DMS53 treated with DMSO at 0.1 percent for 48 hours (cell line): ENCODE measurements at regions not wholly inside any gene's neighbourhood (a gene's known extent, or its start where the extent isn't known, plus 50 kb on each side); places are given as distances from the start of the nearest gene placed in this dataset.

Experiments used
- DNase-seq: peaks from one replicate; lab custom pipeline; 2025; ENCODE audit not compliant: unreplicated experiment; lab: John Stamatoyannopoulos, UW

DNA sequence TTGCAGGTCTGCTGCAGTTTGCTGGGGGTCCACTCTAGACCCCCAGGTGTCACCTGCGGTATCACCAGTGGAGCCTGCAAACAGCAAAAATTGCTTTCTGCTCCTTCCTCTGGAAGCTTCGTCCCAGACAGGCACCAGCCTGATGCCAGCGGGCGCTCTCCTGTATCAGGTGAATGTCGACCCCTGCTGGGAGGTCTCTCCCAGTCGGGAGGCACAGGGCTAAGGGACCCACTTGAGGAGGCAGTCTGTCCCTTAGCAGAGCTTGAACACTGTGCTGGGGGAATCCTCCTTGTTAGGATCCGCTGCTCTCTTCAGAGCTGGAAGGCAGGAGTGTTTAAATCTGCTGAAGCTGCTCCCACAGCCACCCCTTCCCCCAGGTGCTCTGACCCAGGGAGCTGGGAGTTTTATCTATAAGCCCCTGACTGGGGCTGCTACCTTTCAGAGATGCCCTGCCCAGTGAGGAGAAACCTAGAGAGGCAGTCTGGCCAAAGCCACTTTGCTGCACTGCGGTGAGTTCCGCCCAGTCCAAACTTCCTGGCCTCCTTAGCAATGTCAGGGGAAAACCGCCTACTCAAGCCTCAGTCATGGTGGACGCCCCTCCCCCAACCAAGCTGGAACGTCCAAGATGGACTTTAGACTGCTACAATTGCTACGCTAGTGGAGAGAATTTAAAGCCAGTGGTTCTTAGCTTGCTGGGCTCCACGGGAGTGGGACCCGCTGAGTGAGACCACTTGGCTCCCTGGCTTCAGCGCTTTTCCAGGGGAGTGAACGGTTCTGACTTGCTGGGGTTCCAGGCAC lies 652.5 kb downstream of the KCNJ3 start:
- no peak for DNase-seq

DNA sequence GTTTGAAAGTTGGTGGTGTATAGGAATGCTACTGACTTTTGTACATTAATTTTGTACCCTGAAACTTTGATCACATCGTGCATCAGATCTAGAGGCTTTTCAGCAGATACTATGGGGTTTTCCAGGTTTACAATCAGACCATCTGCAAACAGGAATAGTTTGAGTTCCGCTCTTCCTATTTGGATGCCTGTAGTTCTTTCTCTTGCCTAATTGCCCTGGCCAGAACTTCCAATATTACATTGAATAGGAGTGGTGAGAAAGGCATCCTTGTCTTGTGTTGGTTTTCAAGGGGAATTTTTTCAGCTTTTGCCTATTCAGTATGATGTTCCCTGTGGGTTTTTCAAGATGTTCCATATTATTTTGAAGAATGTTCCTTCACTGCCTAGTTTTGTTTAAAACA lies 633.5 kb downstream of the KCNJ3 start:
- DNase-seq: no peak

DNA sequence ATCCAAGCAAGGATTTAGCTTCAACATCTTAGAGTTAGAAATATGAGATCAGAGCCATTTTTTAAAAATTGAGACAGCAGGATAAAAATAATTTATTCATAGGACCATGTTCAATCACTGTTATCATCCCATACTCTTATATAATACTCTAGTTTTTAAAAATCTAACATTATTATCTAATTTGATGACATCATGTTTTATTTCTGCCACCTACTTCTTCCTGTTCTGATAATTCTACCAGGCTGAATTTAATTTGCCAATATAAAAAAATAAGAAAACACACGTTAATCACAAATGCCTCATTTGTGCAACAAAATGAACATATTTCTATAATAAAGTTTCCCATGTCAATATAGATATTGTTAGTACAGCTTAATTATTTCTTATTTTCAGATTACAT lies 621.7 kb downstream of the KCNJ3 start:
- DNase-seq: no peak

DNA sequence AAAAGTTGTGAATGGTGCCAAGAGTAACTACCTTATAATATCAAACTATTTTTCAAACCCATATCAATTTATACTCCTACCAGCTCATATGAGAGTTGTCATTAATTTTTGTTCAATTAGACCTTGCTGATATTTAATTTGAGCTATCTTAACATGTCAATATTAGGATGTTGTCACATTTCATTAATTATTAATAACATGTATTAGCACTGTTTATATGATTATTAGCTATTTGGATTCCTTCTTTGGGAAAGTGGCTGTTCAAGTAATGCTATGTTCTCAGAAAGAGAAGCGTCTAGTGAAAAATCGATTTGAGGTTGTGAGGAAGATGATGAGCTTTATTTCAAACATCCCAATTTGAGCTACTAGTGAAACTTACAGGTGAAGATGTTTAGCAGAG lies 620.2 kb downstream of the KCNJ3 start:
- no peak for DNase-seq

DNA sequence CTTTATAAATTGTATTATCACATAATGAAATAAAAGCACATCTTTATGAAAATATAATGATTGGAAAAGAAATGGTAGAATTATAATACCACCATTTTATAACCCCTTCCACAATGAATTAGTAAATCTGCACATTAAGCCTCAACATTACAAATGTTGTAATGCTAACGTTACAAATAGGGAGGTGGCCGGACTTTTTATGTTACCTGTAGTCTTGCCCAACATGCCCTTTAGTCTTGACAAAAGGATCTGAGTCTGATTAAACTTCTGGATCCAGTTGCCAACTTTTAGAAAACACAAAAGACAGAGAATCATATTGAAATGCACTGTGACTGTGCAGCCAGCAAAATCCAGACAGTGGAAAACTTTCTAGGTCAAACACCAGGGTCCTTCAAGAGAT lies 617.3 kb downstream of the KCNJ3 start:
- DNase-seq: no peak

DNA sequence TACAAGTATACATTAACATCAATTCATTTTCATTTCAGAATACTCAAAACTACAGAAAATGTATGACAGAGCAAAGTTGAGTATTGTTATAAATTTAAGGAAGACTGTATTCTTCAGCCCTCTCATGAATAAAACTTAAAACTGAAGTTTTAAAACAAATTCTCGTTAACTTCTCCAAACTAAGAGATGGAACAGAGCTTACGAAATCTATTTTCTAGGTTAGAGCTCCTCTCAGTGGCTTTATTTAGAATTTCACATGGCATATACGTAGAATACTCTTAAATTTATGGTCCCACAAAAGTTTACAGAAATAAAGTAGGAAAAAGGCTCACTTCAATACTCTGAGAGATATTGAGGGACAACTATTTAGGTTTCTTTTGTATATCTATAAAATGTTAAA lies 612.1 kb downstream of the KCNJ3 start:
- DNase-seq: peak; percentile 48

DNA sequence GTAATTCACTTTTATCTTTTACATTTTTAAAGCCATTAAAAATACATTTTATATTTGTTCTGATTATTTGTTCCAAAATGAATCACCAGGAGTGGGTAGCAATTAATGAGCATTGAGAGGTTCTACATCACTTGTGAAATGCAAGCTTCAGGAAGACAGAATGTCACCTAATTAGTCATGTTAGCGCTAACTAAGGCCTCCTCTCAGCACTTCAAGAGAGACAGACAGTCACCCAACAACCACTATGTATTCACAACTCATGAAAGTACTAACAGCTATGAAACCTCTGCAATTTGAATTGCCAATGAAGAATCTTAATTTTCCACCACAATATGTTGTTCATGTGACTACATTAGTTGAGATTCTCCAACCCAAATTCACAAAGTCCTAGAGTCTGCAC lies 611.0 kb downstream of the KCNJ3 start:
- peak; percentile 50 for DNase-seq

DNA sequence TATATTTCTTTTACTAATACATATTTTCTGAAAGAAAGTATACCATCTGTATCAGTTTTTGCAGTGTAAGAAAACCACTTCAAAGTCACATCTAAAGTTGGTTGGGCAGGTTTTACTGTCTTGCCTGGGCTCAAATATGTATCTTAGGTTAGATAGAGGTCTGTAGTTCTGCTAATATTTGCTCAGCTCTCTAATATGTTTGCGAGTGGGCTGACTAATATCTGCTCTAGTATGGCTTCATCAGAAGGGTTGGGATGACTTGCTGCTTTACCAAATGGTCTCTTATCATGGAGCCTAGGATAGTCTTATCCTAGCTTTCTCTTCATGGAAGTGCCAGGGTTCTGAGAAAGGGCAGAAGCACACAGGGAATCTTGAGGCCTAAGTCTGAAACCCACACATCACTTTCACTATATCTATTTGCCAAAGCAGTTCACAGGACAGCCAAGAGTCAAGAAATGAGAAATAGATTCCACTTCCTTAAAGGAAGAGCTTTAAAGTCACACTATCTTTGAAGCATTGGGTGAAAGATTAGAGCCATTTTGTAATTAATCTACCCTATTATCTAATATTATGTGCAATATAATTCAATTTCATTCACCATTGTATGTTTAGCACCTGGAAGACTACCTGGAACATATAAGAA lies 610.0 kb downstream of the KCNJ3 start:
- DNase-seq: peak; percentile 93

DNA sequence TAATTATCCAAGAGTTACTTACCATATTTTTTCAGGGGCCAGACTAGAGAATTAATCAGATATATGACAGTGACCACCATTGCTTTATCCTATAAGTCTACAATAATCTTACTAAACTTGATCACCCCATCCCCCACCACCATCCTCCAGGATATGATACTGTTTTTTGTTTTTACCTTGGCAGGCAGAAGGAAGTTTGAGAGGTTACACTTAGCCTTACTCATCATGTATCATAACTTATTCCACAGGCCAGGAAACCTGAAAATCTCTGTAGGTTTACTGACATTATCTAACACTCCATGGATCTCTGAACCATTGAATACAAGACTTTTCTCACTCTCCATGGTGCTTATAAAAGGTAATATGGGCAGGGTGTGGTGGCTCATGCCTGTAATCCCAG lies 602.7 kb downstream of the KCNJ3 start:
- no peak for DNase-seq

DNA sequence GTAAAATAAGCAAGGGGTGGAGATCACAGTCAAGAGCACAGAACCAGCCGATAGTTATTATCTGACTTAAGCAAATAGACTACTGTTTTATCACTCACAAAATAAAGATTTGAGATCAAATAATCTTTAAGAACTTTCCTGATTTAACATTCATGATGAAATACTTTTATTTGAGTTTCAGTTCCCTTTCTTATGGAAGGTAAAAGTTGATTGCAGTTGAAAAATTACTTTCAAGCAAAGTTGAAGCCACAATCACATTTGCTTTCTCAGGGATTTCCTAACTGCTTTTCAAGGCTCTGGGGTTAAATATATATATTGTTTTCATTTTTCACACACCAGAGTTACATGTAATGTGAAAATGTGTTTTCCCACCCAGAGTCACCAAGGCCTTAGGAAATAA lies 599.5 kb downstream of the KCNJ3 start:
- DNase-seq: no peak

DNA sequence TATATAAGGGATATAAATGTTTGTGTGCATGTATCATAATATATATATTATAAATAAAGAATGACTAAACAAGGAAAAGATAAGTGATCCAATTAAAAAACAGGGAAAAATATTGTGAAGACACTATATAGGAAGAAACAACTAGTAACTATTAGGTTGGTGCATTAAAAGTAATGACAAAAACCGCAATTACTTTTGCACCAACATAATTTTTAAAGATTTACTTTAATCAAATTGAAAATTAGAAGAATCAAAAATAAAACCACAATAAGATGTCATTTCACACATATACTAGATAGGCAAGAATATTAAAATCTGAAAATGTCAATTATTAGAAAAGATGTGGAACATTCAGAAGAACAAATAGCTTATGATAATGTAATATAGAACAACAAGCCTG lies 595.9 kb downstream of the KCNJ3 start:
- DNase-seq: no peak

DNA sequence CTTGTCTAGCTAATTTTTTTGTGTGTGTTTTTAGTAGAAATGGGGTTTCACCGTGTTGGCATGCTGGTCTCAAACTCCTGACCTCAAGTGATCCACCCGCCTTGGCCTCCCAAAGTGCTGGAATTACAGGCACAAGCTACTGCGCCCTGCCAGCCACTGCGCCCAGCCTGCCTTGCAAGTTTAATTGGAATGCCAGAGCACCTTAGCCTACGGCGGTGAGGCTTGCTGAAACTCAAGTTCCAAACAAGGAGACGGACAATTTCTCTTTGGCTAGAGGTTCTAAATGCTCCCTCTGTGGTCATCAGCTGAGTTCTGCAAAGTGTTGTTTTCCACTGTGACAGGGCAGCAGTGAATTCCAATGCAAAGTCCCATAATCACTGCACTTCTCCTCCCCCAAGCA lies 583.4 kb downstream of the KCNJ3 start:
- DNase-seq: no peak

DNA sequence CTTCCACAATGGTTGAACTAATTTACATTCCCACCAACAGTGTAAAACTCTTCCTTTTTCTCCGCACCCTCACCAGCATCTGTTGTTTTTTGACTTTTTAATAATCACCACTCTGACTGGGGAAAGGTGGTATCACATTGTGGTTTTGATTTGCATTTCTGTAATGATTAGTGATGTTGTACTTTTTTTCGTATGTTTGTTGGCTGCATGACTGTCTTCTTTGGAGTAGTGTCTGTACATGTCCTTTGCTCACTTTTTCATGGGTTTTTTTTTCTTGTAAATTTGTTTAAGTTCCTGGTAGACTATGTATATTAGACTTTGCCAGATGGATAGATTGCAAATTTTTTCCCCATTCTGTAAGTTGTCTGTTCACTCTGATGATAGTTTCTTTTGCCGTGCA lies 574.8 kb downstream of the KCNJ3 start:
- no peak for DNase-seq

DNA sequence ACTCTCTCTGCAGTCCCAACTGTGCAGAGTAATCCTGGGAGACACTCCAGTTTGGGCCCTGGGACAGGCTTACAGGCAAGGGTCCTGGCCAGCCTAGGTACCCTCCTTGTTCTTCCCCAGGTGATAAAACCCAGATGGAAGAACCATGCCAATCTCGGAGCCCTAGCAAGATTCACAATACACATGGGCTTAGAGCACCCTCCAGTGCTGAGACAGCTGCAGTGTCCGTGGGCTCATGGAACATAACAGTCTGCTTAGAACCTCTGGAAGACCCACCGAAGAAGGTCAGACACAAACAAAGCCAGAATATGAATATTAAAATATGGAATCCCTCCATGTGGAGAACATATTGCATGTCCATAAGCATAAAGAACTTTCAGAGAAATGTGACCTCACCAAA lies 568.1 kb downstream of the KCNJ3 start:
- no peak for DNase-seq

DNA sequence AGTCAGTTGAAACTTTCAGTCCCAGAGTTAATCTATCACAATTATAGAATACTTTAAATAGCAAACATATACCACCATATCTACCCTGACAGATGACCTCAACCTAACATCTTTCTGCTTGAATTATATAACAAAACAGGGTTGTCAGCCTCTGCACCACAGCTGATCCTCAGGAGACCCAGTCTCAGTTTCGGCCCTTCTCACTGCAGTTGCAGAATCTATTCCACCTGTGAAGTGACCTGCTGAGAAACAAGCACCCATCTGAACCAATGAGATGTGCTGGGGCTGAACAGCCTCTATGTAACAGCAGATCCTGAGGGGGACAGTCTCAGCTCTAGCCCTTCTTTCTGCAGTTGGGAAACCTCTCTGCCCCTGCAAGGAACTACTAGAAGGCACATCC lies 567.6 kb downstream of the KCNJ3 start:
- no peak for DNase-seq

DNA sequence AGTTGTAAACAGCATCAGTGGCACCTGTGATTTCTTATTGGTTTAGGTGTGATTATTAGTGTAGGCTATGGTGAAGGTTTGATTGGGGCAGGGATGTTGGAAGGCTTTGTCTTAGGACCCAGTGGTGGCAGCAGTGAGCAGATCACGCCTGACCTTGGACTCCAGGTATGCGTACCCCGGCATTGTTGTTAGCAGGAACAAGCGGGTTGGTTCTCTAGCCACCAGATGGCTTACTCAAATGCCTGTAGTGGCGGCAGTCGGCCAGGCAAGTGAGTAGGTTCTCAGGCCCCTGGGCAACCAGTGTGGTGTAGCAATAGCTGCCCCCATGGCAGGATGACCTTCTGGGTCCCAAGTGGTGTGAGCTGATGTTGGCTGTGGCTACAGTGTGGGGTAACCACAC lies 558.3 kb downstream of the KCNJ3 start:
- DNase-seq: no peak

DNA sequence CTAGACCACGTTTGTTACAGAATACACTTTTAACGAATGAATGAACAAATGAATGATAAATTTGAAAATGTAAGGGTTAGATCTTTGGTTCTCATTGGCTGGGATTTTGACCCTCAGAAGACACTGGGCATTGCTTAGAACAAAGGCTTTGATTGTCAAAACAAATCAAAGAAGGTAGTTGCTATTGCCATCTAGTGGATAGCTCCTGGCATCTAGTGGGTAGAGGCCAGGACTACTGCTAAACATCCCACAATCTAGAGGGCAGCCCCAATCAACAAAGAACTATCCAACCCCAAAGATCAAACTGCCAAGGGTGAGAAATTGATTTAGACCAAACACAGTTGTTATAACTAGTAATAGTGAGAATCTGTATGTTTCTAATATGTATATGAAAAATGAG lies 552.3 kb downstream of the KCNJ3 start:
- peak; percentile 41 for DNase-seq

DNA sequence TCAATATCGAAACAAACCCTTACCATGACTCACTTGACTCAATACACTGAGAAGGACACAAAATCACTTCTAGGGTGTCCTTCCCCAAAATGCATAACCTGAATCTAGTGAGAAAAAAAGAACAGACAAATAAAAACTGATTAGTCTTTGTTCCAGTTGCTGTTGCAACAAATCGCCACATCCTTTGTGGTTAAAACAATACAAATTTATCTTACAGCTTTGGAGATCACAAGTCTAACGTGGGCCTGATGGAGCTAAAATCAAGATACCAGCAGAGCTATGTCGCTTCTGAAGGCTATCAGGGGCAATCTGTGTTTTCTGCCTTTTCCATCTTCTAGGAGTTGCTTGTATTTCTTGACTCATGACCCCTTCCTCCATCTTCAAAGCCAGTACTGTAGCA lies 541.7 kb downstream of the KCNJ3 start:
- DNase-seq: no peak

DNA sequence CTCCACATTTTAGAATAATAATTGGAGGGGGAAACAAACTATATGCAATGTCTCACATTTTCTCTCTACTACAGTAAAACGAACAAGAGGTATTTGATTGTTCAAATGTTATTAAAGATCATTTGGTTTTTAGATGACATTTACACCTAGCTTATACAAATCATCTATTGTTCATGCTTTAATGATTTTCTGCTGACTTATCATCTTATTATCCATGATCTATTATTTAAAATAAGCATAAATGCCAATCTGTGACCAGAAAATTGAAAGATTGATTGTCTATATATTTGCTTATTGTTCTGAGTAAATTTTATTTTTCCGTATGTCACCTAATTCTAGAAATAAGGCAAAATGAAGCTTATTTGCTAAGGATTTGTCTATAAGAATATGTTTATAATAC lies 537.2 kb downstream of the KCNJ3 start:
- no peak for DNase-seq

DNA sequence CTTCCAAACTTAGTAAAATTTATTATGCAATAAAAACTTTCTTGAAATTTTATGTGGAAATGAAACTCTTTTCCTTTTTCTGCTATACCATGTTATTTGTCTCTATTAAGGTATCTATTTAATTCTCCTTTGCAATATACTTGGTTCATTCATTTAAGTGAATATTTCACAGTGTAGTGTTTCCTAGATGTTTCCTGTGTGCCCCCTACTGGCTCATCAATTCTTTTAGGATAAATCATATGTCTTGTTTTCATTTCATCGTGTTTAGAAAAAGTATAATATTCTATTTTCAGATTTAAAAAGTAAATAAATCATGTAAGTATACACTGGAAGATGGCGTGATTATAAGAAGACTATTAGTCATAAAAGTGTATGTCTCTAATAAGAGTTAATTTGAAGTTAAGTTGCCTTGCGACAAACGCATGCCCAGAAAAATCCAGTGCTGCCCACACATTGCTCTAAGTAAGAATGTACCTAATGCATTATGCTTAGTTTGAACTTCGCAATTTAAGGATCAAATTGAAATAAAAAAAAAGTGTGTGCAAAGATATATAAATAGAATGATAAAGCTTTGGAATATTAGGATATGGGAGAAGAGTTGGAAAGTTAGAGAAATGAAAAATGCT lies 525.4 kb downstream of the KCNJ3 start:
- peak; percentile 38 for DNase-seq

DNA sequence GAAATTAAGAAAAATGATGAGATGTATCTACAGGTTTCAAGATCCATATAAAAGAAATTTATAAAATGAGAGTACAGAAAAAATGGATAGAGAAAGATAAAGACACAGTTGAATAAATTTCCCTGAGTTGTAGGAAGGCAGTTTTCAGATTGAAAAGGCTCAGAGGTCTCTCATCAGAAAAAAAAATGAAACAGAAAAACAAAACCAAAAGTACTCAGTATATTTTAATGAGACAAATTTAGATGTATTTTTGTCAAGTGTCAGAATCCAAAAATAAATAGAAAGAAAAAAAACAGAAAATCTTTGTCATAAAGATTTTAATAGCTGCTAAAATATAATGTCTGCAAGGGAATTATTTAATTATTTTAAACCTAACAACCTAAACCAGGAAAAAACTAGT lies 520.5 kb downstream of the KCNJ3 start:
- DNase-seq: no peak

DNA sequence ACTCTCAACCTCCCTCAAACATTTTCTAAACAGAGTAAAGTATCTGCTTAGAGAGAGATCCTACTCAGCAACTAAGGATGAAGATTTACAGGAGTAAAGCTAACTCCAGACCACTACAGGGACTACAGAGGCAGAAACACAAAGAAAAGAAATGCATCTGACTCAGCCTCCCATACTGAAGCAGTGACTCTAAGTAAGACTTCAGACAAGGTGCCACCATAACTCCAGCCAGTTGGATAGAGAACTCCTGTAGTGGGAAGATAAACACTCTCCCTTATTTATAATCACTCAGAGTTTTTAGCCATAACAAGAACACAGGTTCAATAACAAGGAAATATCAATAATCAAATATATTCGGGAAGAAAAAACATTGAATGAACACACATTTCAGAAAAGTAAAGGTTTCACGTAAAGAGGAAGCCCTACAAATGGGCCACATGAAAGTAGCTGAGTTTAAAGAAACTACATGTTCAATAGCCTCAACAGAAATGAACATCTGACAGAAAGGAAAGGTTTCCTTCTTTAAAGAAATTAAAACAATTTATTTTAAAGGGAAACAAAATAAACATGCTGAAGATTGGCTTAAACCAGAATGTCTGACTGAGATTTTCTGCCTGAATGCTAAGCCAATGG lies 519.9 kb downstream of the KCNJ3 start:
- DNase-seq: no peak
